K562 (cell line): ENCODE measurements at regions not wholly inside any gene's neighbourhood (a gene's known extent, or its start where the extent isn't known, plus 50 kb on each side); places are given as distances from the start of the nearest gene placed in this dataset.

ENCODE experiments used
- ATAC-seq: fragments of 200-7000 bp; cut with Tn5 transposase; 3 replicates; pipeline ENCODE4 v1.9.1; 2020; ENCODE audit warnings: moderate library complexity
- BruUV-seq: library from RNA; stranded (reverse); fragments of 400-500 nt; replicated peaks from 2 replicates; lab custom pipeline; 2021; lab: Mats Ljungman, UMichigan
- CTCF ChIA-PET: fragments of 300-600 bp; formaldehyde crosslinking; extraction: SDS; loops from one replicate; lab custom pipeline; 2021; ENCODE audit warnings: low intra/inter-chr PET ratio; lab: Yijun Ruan, JAX
- POLR2A ChIA-PET: fragments of 300-600, 350-650 bp; sonication (Branson Sonifier 250); formaldehyde crosslinking; extraction: SDS; loops from one replicate; lab custom pipeline; 2021; ENCODE audit warnings: antibody characterized with exemption, inconsistent platforms; lab: Yijun Ruan, JAX
- DNase-seq, 4 experiments: peaks; one replicate each; pipeline versions ENCODE4 v3.0.0 to v3.0.0-alpha.2; 2011 to 2018; ENCODE audit warnings: low spot score in 3 of 4, mixed read lengths in 3 of 4; ENCODE audit errors: extremely low read depth in 1 of 4
- FAIRE-seq: peaks from 2 replicates; lab custom pipeline; 2011; peaks lifted over from hg19 to GRCh38; lab: Jason Lieb, UNC
- H2AFZ ChIP-seq: 2 replicates; pipeline ENCODE4 v1.6.0; 2011; ENCODE audit warnings: low read depth, low read length, control low read depth, inconsistent platforms
- H3K27ac ChIP-seq: fragments of 200-600 bp; 3 replicates; pipeline ENCODE4 v1.8.0; 2011; ENCODE audit warnings: low read depth, mild to moderate bottlenecking, control low read depth, inconsistent platforms, low read length, moderate library complexity, mixed read lengths; ENCODE audit errors: extremely low read depth
- H3K27me3 ChIP-seq, 2 experiments: fragments of 300-600 bp in 1 of 2; 2 replicates in 1 of 2; 3 replicates in 1 of 2; pipeline versions ENCODE4 v1.6.0 to v1.8.0; 2011; ENCODE audit warnings: inconsistent platforms in 2 of 2, low read length in 2 of 2, mild to moderate bottlenecking in 1 of 2, mixed read lengths in 1 of 2, moderate library complexity in 1 of 2; ENCODE audit not compliant: control insufficient read depth in 2 of 2, insufficient read depth in 2 of 2
- H3K36me3 ChIP-seq: fragments of 300-600 bp; 3 replicates; pipeline ENCODE4 v1.8.0; 2011; ENCODE audit warnings: mild to moderate bottlenecking, low read length, inconsistent platforms; ENCODE audit not compliant: control insufficient read depth, insufficient read depth
- H3K4me1 ChIP-seq, 2 experiments: fragments of 200-600 bp in 1 of 2; replicated peaks in 1 of 2; 2 replicates in 1 of 2; 3 replicates in 1 of 2; pipeline versions ENCODE4 v1.5.1 to v1.8.0; 2011; ENCODE audit warnings: inconsistent platforms in 2 of 2, low read length in 2 of 2, mild to moderate bottlenecking in 1 of 2, mixed read lengths in 1 of 2, moderate library complexity in 1 of 2; ENCODE audit not compliant: control insufficient read depth in 2 of 2, insufficient read depth in 2 of 2
- H3K4me2 ChIP-seq: 2 replicates; pipeline ENCODE4 v1.6.1; 2011; ENCODE audit warnings: low read length, control low read depth, inconsistent platforms, mixed read lengths; ENCODE audit not compliant: insufficient read depth
- H3K4me3 ChIP-seq: fragments of 200-600 bp; sonication (generic), shearing (Covaris generic); 2 replicates; pipeline ENCODE4 v1.5.1; 2016; ENCODE audit warnings: control low read depth, inconsistent platforms
- H3K79me2 ChIP-seq: fragments of 200-600 bp; 3 replicates; pipeline ENCODE4 v1.8.0; 2011; ENCODE audit warnings: low read length, inconsistent platforms; ENCODE audit not compliant: control insufficient read depth, insufficient read depth
- H3K9ac ChIP-seq, 2 experiments: 2 replicates each; pipeline versions ENCODE4 v1.6.0 to v1.6.1; 2011; ENCODE audit warnings: low read depth in 2 of 2, low read length in 2 of 2, control low read depth in 1 of 2, inconsistent platforms in 1 of 2, mild to moderate bottlenecking in 1 of 2, mixed read lengths in 1 of 2; ENCODE audit not compliant: insufficient read depth in 1 of 2
- H3K9me1 ChIP-seq: one replicate; pipeline ENCODE4 v1.6.0; 2011; ENCODE audit warnings: inconsistent platforms, mild to moderate bottlenecking, low read length, moderate library complexity; ENCODE audit not compliant: control insufficient read depth, insufficient read depth
- H3K9me3 ChIP-seq: replicated peaks from 2 replicates; pipeline ENCODE4 v1.5.1; 2011; ENCODE audit warnings: low read depth, low read length, inconsistent platforms; ENCODE audit not compliant: control insufficient read depth, insufficient read depth
- H4K20me1 ChIP-seq: replicated peaks from 2 replicates; pipeline ENCODE4 v1.6.1; 2011; ENCODE audit warnings: low read length, inconsistent platforms, mixed read lengths; ENCODE audit not compliant: control insufficient read depth, insufficient read depth
- C11orf30 ChIP-seq: fragments of 450-650 bp; IDR thresholded peaks from 2 replicates; pipeline ENCODE4 v1.6.1; 2016; ENCODE audit warnings: low read depth, mild to moderate bottlenecking
- ELF4 ChIP-seq: fragments of 450-650 bp; formaldehyde crosslinking; IDR thresholded peaks from 2 replicates; pipeline ENCODE4 v1.4.0; 2022; ENCODE audit warnings: missing genetic modification characterization
- GATAD2B ChIP-seq: fragments of 450-650 bp; IDR thresholded peaks from 2 replicates; pipeline ENCODE4 v1.6.1; 2017; ENCODE audit warnings: mild to moderate bottlenecking, borderline replicate concordance
- KHSRP ChIP-seq: fragments of 450-650 bp; IDR thresholded peaks from 2 replicates; pipeline ENCODE4 v1.6.1; 2017
- MCM3 ChIP-seq: fragments of 450-650 bp; IDR thresholded peaks from 2 replicates; pipeline ENCODE4 v1.6.1; 2016
- NRF1 ChIP-seq, 2 experiments: fragments of 450-650 bp; IDR thresholded peaks in 1 of 2; conservative IDR thresholded peaks in 1 of 2; 2 replicates each; pipeline ENCODE4 v1.6.1; 2014; ENCODE audit warnings: mild to moderate bottlenecking in 2 of 2
- PHF21A ChIP-seq: fragments of 450-650 bp; IDR thresholded peaks from 2 replicates; pipeline ENCODE4 v1.6.1; 2017; ENCODE audit warnings: low read depth, borderline replicate concordance
- SMARCB1 ChIP-seq: IDR thresholded peaks from 2 replicates; pipeline ENCODE4 v1.6.1; 2011; ENCODE audit warnings: improper control_type of control experiment, low read depth; ENCODE audit not compliant: insufficient read length
- TAF15 ChIP-seq: fragments of 200-400 bp; formaldehyde crosslinking; IDR thresholded peaks from 2 replicates; pipeline ENCODE4 v1.6.1; 2017; ENCODE audit warnings: mild to moderate bottlenecking, low read depth, low read length, moderate library complexity
- TBP ChIP-seq: optimal IDR thresholded peaks from 2 replicates; pipeline ENCODE3; 2011; ENCODE audit warnings: low read depth, low read length, improper control_type of control experiment
- TSC22D4 ChIP-seq: fragments of 450-650 bp; IDR thresholded peaks from 2 replicates; pipeline ENCODE4 v1.6.1; 2016; ENCODE audit warnings: missing genetic modification characterization, missing biosample characterization, control low read depth
- ZBTB1 ChIP-seq: sonication (generic); formaldehyde crosslinking; IDR thresholded peaks from 2 replicates; pipeline ENCODE4 v1.8.1; 2023; ENCODE audit warnings: missing genetic modification reagents, low read depth, mild to moderate bottlenecking, borderline replicate concordance
- ZNF23 ChIP-seq: fragments of 250-450 bp; sonication (Bioruptor Pico); IDR thresholded peaks from 2 replicates; pipeline ENCODE4 v1.4.0; 2020; ENCODE audit warnings: mild to moderate bottlenecking
- ZNF311 ChIP-seq: fragments of 250-450 bp; sonication (Bioruptor Pico); IDR thresholded peaks from 2 replicates; pipeline ENCODE4 v1.4.0; 2020; ENCODE audit warnings: mild to moderate bottlenecking, moderate library complexity
- WGBS: fragments of 100-300 bp; shearing (Covaris generic); methylation state at CpG from one replicate; pipeline ENCODE4 v1.1.6; 2016; ENCODE audit warnings: low coverage, mixed read lengths; ENCODE audit not compliant: insufficient coverage; ENCODE audit errors: missing lambda C conversion rate; 5-methylcytosine and 5-hydroxymethylcytosine counted together
- in situ Hi-C: fragments of 300-500 bp; cut with MboI; formaldehyde crosslinking; loops from 4 replicates; pipeline ENCODE4 v1.15.0; 2018; ENCODE audit warnings: inconsistent platforms, mixed read lengths
- intact Hi-C: fragments of 100-400 bp; cut with micrococcal nuclease; formaldehyde crosslinking; loops from 2 replicates; pipeline ENCODE4 v1.14.2; 2022
- TF ChIP-seq, protein P1 (sequence below): fragments of 250-450 bp; sonication (Bioruptor Pico); IDR thresholded peaks from 2 replicates; pipeline ENCODE4 v1.4.0; 2020; ENCODE audit warnings: mild to moderate bottlenecking, moderate library complexity
- TF ChIP-seq, protein P2 (sequence below): fragments of 250-450 bp; sonication (Bioruptor Pico); IDR thresholded peaks from 2 replicates; pipeline ENCODE4 v1.5.0; 2021; ENCODE audit warnings: mild to moderate bottlenecking, borderline replicate concordance
- TF ChIP-seq, protein P3 (sequence below): fragments of 250-450 bp; sonication (Bioruptor Pico); IDR thresholded peaks from 2 replicates; pipeline ENCODE4 v1.5.0; 2021

- H3K9me3 ChIP-seq = 0 out of 2 replicates have a peak, but pooled peaks cover 3% of the 10 kb centered on the region
- H3K27me3 ChIP-seq = no peaks in the 10 kb centered on the region
- H3K4me1 ChIP-seq = no peaks in the 10 kb centered on the region
- TF ChIP-seq KHSRP (no peak), MCM3 (no peak), NRF1 (conservative IDR thresholded peaks at IDR 0.05 in 1 of 2, IDR thresholded peaks at IDR 0.05 in 1 of 2) (no peak), TBP (no peak), SMARCB1 (no peak), GATAD2B (no peak), ZNF23 (CRISPR knock-in tag) (no peak), ZNF311 (CRISPR knock-in tag) (no peak), C11orf30 (no peak), TAF15 (no peak), TSC22D4 (tag) (no peak), ZBTB1 (CRISPR knock-in tag) (no peak), ELF4 (CRISPR knock-in tag) (no peak), PHF21A (no peak)
- TF ChIP-seq, protein P1, sequence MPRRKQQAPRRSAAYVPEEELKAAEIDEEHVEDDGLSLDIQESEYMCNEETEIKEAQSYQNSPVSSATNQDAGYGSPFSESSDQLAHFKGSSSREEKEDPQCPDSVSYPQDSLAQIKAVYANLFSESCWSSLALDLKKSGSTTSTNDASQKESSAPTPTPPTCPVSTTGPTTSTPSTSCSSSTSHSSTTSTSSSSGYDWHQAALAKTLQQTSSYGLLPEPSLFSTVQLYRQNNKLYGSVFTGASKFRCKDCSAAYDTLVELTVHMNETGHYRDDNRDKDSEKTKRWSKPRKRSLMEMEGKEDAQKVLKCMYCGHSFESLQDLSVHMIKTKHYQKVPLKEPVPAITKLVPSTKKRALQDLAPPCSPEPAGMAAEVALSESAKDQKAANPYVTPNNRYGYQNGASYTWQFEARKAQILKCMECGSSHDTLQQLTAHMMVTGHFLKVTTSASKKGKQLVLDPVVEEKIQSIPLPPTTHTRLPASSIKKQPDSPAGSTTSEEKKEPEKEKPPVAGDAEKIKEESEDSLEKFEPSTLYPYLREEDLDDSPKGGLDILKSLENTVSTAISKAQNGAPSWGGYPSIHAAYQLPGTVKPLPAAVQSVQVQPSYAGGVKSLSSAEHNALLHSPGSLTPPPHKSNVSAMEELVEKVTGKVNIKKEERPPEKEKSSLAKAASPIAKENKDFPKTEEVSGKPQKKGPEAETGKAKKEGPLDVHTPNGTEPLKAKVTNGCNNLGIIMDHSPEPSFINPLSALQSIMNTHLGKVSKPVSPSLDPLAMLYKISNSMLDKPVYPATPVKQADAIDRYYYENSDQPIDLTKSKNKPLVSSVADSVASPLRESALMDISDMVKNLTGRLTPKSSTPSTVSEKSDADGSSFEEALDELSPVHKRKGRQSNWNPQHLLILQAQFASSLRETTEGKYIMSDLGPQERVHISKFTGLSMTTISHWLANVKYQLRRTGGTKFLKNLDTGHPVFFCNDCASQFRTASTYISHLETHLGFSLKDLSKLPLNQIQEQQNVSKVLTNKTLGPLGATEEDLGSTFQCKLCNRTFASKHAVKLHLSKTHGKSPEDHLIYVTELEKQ (CRISPR knock-in tag) = no peak
- TF ChIP-seq, protein P2, sequence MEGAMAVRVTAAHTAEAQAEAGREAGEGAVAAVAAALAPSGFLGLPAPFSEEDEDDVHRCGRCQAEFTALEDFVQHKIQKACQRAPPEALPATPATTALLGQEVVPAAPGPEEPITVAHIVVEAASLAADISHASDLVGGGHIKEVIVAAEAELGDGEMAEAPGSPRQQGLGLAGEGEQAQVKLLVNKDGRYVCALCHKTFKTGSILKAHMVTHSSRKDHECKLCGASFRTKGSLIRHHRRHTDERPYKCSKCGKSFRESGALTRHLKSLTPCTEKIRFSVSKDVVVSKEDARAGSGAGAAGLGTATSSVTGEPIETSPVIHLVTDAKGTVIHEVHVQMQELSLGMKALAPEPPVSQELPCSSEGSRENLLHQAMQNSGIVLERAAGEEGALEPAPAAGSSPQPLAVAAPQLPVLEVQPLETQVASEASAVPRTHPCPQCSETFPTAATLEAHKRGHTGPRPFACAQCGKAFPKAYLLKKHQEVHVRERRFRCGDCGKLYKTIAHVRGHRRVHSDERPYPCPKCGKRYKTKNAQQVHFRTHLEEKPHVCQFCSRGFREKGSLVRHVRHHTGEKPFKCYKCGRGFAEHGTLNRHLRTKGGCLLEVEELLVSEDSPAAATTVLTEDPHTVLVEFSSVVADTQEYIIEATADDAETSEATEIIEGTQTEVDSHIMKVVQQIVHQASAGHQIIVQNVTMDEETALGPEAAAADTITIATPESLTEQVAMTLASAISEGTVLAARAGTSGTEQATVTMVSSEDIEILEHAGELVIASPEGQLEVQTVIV = no peak
- TF ChIP-seq, protein P3, sequence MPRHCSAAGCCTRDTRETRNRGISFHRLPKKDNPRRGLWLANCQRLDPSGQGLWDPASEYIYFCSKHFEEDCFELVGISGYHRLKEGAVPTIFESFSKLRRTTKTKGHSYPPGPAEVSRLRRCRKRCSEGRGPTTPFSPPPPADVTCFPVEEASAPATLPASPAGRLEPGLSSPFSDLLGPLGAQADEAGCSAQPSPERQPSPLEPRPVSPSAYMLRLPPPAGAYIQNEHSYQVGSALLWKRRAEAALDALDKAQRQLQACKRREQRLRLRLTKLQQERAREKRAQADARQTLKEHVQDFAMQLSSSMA = no peak
- no peak for DNase-seq
- H3K27ac ChIP-seq = no peak overlapping the region
- intact Hi-C loops (no loop called here), in situ Hi-C loops (no loop called here)
- ChIA-PET CTCF (no interaction called here), POLR2A (no interaction called here)
- no peaks in the 10 kb centered on the region for H3K9me1 ChIP-seq
- H3K4me2 ChIP-seq = no peak overlapping the region
- H3K4me3 ChIP-seq = no peak overlapping the region
- no peak for ATAC-seq
- no peak overlapping the region for H3K9ac ChIP-seq
- H3K79me2 ChIP-seq = no peaks in the 10 kb centered on the region
- H4K20me1 ChIP-seq = no peaks in the 10 kb centered on the region
- no TSS peak for BruUV-seq
- FAIRE-seq = no peak
- no peaks in the 10 kb centered on the region for H3K36me3 ChIP-seq
- WGBS = 0% methylated on average over 1 of the region's 1 CpG
- no peak overlapping the region for H2AFZ ChIP-seq
Measured at GRCh38 chr6:50362706-50363105, 313.0 kb upstream of the DEFB112 start.
